Right renal pelvis (tissue), 4 donors: ENCODE measurements at regions not wholly inside any gene's neighbourhood (a gene's known extent, or its start where the extent isn't known, plus 50 kb on each side); places are given as distances from the start of the nearest gene placed in this dataset.

Experiments
- DNase-seq, 4 donors: peaks; one replicate each; pipeline ENCODE4 v3.0.0-alpha.2; 2013; ENCODE audit warnings: low read depth in 4 of 4, low spot score in 3 of 4, missing footprints in 1 of 4

- no peak for DNase-seq
Measured at GRCh38 chr2:236317938-236318396, 53.8 kb upstream of the ASB18 start.

GRCh38 chr2:236318401-236318800 is 54.2 kb upstream of the ASB18 start:
- no peak for DNase-seq

GRCh38 chr2:236319036-236319435 is 54.8 kb upstream of the ASB18 start:
- DNase-seq: no peak

- DNase-seq: no peak
Measured at GRCh38 chr2:236321415-236321814, 57.2 kb upstream of the ASB18 start.

- DNase-seq: no peak
Measured at GRCh38 chr2:236333417-236334121, 69.4 kb upstream of the ASB18 start.

- no peak for DNase-seq
Measured at GRCh38 chr2:236334122-236334876, 70.1 kb upstream of the ASB18 start.

GRCh38 chr2:236335696-236336574 is 71.7 kb upstream of the ASB18 start:
- no peak for DNase-seq

GRCh38 chr2:236336575-236337464 is 72.6 kb upstream of the ASB18 start:
- DNase-seq: no peak

GRCh38 chr2:236337465-236338325 is 73.5 kb upstream of the ASB18 start:
- DNase-seq: no peak

GRCh38 chr2:236338495-236339184 is 74.4 kb upstream of the ASB18 start:
- peak in 1 of 4 donors; percentile 42 for DNase-seq

- no peak for DNase-seq
Measured at GRCh38 chr2:236340251-236340650, 76.0 kb upstream of the ASB18 start.

GRCh38 chr2:236341067-236341466 is 76.9 kb upstream of the ASB18 start:
- no peak for DNase-seq

- no peak for DNase-seq
Measured at GRCh38 chr2:236341721-236342120, 77.5 kb upstream of the ASB18 start.

- DNase-seq: no peak
Measured at GRCh38 chr2:236342507-236342906, 78.3 kb upstream of the ASB18 start.

GRCh38 chr2:236342951-236343350 is 78.7 kb upstream of the ASB18 start:
- DNase-seq: no peak

- DNase-seq: peak in 3 of 4 donors; percentile 48 to 52 (median 52)
Measured at GRCh38 chr2:236343400-236344161, 79.4 kb upstream of the ASB18 start.

GRCh38 chr2:236344446-236344845 is 80.2 kb upstream of the ASB18 start:
- DNase-seq: no peak
